ENCODE measurements at regions not wholly inside any gene's neighbourhood (a gene's known extent, or its start where the extent isn't known, plus 50 kb on each side); places are given as distances from the start of the nearest gene placed in this dataset.

DNA sequence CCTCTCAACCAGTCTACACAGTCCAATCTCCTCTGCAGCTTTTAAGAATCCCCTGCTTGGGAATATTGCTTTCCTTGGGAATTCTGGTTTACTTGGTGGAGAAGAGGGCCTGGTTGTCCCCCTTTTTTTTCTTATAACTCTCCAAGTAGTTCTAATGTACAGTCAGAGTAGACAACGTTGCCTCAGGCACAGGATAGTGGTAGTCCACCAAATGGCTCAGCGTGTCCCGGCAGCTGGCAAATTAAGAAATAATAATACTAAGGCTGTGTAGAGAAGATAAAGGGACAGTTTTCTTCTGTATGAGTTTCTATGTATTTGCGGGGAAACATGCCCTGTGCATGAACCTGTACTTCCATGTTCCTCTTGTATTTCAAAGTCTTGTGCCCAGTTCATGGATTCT lies 145.7 kb upstream of the RREB1 start:
- TF ChIP-seq, protein P1, sequence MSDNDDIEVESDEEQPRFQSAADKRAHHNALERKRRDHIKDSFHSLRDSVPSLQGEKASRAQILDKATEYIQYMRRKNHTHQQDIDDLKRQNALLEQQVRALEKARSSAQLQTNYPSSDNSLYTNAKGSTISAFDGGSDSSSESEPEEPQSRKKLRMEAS (IDR thresholded peaks at IDR 0.05), result no peak
- no peak for TF ChIP-seq TAF1 (IDR thresholded peaks at IDR 0.05; ENCODE audit: low read depth)
- TF ChIP-seq, protein P2, sequence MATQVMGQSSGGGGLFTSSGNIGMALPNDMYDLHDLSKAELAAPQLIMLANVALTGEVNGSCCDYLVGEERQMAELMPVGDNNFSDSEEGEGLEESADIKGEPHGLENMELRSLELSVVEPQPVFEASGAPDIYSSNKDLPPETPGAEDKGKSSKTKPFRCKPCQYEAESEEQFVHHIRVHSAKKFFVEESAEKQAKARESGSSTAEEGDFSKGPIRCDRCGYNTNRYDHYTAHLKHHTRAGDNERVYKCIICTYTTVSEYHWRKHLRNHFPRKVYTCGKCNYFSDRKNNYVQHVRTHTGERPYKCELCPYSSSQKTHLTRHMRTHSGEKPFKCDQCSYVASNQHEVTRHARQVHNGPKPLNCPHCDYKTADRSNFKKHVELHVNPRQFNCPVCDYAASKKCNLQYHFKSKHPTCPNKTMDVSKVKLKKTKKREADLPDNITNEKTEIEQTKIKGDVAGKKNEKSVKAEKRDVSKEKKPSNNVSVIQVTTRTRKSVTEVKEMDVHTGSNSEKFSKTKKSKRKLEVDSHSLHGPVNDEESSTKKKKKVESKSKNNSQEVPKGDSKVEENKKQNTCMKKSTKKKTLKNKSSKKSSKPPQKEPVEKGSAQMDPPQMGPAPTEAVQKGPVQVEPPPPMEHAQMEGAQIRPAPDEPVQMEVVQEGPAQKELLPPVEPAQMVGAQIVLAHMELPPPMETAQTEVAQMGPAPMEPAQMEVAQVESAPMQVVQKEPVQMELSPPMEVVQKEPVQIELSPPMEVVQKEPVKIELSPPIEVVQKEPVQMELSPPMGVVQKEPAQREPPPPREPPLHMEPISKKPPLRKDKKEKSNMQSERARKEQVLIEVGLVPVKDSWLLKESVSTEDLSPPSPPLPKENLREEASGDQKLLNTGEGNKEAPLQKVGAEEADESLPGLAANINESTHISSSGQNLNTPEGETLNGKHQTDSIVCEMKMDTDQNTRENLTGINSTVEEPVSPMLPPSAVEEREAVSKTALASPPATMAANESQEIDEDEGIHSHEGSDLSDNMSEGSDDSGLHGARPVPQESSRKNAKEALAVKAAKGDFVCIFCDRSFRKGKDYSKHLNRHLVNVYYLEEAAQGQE (IDR thresholded peaks at IDR 0.05; ENCODE audit: low read depth), result no peak
- no peak for TF ChIP-seq CREB1 (IDR thresholded peaks at IDR 0.05; ENCODE audit: low read depth)
- no peak for TF ChIP-seq RAD21 (IDR thresholded peaks at IDR 0.05; ENCODE audit: low read depth)
- no peak for TF ChIP-seq NFIC (IDR thresholded peaks at IDR 0.05)

All from Ishikawa (cell line).